ENCODE measurements at regions not wholly inside any gene's neighbourhood (a gene's known extent, or its start where the extent isn't known, plus 50 kb on each side); places are given as distances from the start of the nearest gene placed in this dataset.

- DNase-seq (no peak), ATAC-seq (ENCODE audit: poor library complexity) (no peak)
- Histone ChIP-seq H3K4me3 (ENCODE audit: low read length) (no peak overlapping the region), H3K27me3 (ENCODE audit: control insufficient read depth in 1 of 2, insufficient read depth in 2 of 2, low read length in 2 of 2) (no peaks in the 10 kb centered on the region), H3K27ac (ENCODE audit: low read depth in 1 of 2, low read length in 2 of 2) (no peak overlapping the region), H3K9me3 (ENCODE audit: control insufficient read depth in 1 of 2, insufficient read depth in 1 of 2, low read length in 2 of 2) (peaks cover 0 to 4% of the 10 kb centered on the region in 2 experiments), H3K4me1 (ENCODE audit: insufficient read depth, low read length) (no peaks in the 10 kb centered on the region), H3K36me3 (ENCODE audit: insufficient read depth, low read length) (no peaks in the 10 kb centered on the region)
- H3K9me3 Mint-ChIP-seq = no peaks in the 10 kb centered on the region
- H3K27me3 Mint-ChIP-seq = no peaks in the 10 kb centered on the region
- H3K4me1 Mint-ChIP-seq (ENCODE audit: low read depth) = no peaks in the 10 kb centered on the region
- ChIA-PET CTCF (no interaction called here), POLR2A (no interaction called here)
- no peak overlapping the region for H3K27ac Mint-ChIP-seq
- no peaks in the 10 kb centered on the region for H3K36me3 Mint-ChIP-seq (ENCODE audit: low read depth)
- intact Hi-C loops (cut with DNase I, micrococcal nuclease) = no loop called here
- TF ChIP-seq CTCF (IDR thresholded peaks at IDR 0.05) = no peak
- H3K4me3 Mint-ChIP-seq = no peak overlapping the region
Observed at GRCh38 chr2:223270548-223270947, 218.6 kb downstream of the KCNE4 start.

GRCh38 chr2:223273995-223274394 is 222.0 kb downstream of the KCNE4 start:
- ATAC-seq (ENCODE audit: poor library complexity) (no peak), DNase-seq (no peak)
- H3K36me3 ChIP-seq (ENCODE audit: insufficient read depth, low read length) = no peaks in the 10 kb centered on the region
- Mint-ChIP-seq H3K27ac (no peak overlapping the region), H3K9me3 (peaks cover 4% of the 10 kb centered on the region), H3K36me3 (ENCODE audit: low read depth) (no peaks in the 10 kb centered on the region), H3K27me3 (no peaks in the 10 kb centered on the region), H3K4me3 (no peak overlapping the region), H3K4me1 (ENCODE audit: low read depth) (no peaks in the 10 kb centered on the region)
- H3K4me1 ChIP-seq (ENCODE audit: insufficient read depth, low read length) = no peaks in the 10 kb centered on the region
- H3K27ac ChIP-seq (ENCODE audit: low read depth in 1 of 2, low read length in 2 of 2) = no peak overlapping the region
- intact Hi-C loops (cut with DNase I, micrococcal nuclease) = no loop called here
- ChIA-PET POLR2A (no interaction called here), CTCF (no interaction called here)
- H3K27me3 ChIP-seq (ENCODE audit: control insufficient read depth in 1 of 2, insufficient read depth in 2 of 2, low read length in 2 of 2) = no peaks in the 10 kb centered on the region
- TF ChIP-seq CTCF (IDR thresholded peaks at IDR 0.05) = no peak
- peaks cover 0 to 4% of the 10 kb centered on the region in 2 experiments for H3K9me3 ChIP-seq (ENCODE audit: control insufficient read depth in 1 of 2, insufficient read depth in 1 of 2, low read length in 2 of 2)
- no peak overlapping the region for H3K4me3 ChIP-seq (ENCODE audit: low read length)

GRCh38 chr2:223282221-223282620 is 230.2 kb downstream of the KCNE4 start:
- H3K36me3 Mint-ChIP-seq (ENCODE audit: low read depth) = no peaks in the 10 kb centered on the region
- intact Hi-C loops (cut with DNase I, micrococcal nuclease) = no loop called here
- Histone ChIP-seq H3K27me3 (ENCODE audit: control insufficient read depth in 1 of 2, insufficient read depth in 2 of 2, low read length in 2 of 2) (no peaks in the 10 kb centered on the region), H3K27ac (ENCODE audit: low read depth in 1 of 2, low read length in 2 of 2) (no peak overlapping the region), H3K9me3 (ENCODE audit: control insufficient read depth in 1 of 2, insufficient read depth in 1 of 2, low read length in 2 of 2) (peaks cover 0 to 11% of the 10 kb centered on the region in 2 experiments), H3K4me1 (ENCODE audit: insufficient read depth, low read length) (no peaks in the 10 kb centered on the region), H3K36me3 (ENCODE audit: insufficient read depth, low read length) (no peaks in the 10 kb centered on the region), H3K4me3 (ENCODE audit: low read length) (no peak overlapping the region)
- POLR2A ChIA-PET = no interaction called here
- no peak overlapping the region for H3K27ac Mint-ChIP-seq
- no peak for DNase-seq
- H3K27me3 Mint-ChIP-seq = no peaks in the 10 kb centered on the region
- no peaks in the 10 kb centered on the region for H3K4me1 Mint-ChIP-seq (ENCODE audit: low read depth)
- no peak for TF ChIP-seq CTCF (IDR thresholded peaks at IDR 0.05)
- CTCF ChIA-PET = no interaction called here
- ATAC-seq (ENCODE audit: poor library complexity) = no peak
- no peak overlapping the region for H3K4me3 Mint-ChIP-seq
- peaks cover 4% of the 10 kb centered on the region for H3K9me3 Mint-ChIP-seq

All from CD4-positive, alpha-beta T cell (primary cell).